ENCODE measurements at regions not wholly inside any gene's neighbourhood (a gene's known extent, or its start where the extent isn't known, plus 50 kb on each side); places are given as distances from the start of the nearest gene placed in this dataset.

DNA sequence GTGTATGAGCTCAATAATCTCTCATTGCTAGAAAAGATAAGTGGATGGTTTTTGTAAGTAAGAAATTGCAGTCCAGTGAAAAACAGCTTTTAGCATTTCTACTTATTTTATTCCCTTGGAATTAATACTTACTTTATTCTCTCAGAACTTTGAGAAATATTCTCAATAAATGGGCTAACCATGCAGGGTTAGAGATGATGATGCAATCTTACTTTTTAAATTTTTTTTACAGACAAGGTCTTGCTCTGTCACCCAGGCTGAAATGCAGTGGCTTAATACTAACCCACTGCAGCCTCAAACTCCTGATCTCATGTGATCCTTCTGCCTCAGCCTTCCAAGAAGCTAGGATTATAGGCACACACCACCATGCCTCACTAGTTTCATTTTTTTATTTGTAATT lies 440.8 kb upstream of the ZP4 start:
- TF ChIP-seq, protein P1, sequence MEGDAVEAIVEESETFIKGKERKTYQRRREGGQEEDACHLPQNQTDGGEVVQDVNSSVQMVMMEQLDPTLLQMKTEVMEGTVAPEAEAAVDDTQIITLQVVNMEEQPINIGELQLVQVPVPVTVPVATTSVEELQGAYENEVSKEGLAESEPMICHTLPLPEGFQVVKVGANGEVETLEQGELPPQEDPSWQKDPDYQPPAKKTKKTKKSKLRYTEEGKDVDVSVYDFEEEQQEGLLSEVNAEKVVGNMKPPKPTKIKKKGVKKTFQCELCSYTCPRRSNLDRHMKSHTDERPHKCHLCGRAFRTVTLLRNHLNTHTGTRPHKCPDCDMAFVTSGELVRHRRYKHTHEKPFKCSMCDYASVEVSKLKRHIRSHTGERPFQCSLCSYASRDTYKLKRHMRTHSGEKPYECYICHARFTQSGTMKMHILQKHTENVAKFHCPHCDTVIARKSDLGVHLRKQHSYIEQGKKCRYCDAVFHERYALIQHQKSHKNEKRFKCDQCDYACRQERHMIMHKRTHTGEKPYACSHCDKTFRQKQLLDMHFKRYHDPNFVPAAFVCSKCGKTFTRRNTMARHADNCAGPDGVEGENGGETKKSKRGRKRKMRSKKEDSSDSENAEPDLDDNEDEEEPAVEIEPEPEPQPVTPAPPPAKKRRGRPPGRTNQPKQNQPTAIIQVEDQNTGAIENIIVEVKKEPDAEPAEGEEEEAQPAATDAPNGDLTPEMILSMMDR (conservative IDR thresholded peaks at IDR 0.05): no peak
- no peak for TF ChIP-seq EZH2 (IDR thresholded peaks at IDR 0.05; ENCODE audit: low read depth)
